Stimulated activated CD4-positive, alpha-beta T cell treated with anti-CD3 and anti-CD28 coated beads, Interleukin-1b, Interleukin-23, amount 100 ng/mL, for 48 hours (primary cell): ENCODE measurements at regions not wholly inside any gene's neighbourhood (a gene's known extent, or its start where the extent isn't known, plus 50 kb on each side); places are given as distances from the start of the nearest gene placed in this dataset.
"Not testable (repeated sequence)": the region's sequence is repeated elsewhere in the genome, so short reads cannot be mapped to it uniquely, and the experiment has no call there.

Experiments used
- DNase-seq: peaks from one replicate; pipeline ENCODE4 v3.0.0-alpha.2; 2020

- DNase-seq, result no peak
Measured at GRCh38 chr5:86075139-86075538, 542.6 kb upstream of the COX7C start.

GRCh38 chr5:86095092-86095491, 522.6 kb upstream of the COX7C start:
- DNase-seq, result no peak

GRCh38 chr5:86101966-86102365, 515.8 kb upstream of the COX7C start:
- DNase-seq, result no peak

GRCh38 chr5:86108825-86109224, 508.9 kb upstream of the COX7C start:
- DNase-seq, result no peak

GRCh38 chr5:86112249-86112648, 505.5 kb upstream of the COX7C start:
- no peak for DNase-seq

- DNase-seq, result no peak
Measured at GRCh38 chr5:86115164-86115563, 502.6 kb upstream of the COX7C start.

GRCh38 chr5:86118542-86118941, 499.2 kb upstream of the COX7C start:
- DNase-seq, result no peak

- DNase-seq, result no peak
Measured at GRCh38 chr5:86124333-86124732, 493.4 kb upstream of the COX7C start.

- no peak for DNase-seq
Measured at GRCh38 chr5:86125731-86126601, 491.8 kb upstream of the COX7C start.

GRCh38 chr5:86127696-86128095, 490.0 kb upstream of the COX7C start:
- no peak for DNase-seq

GRCh38 chr5:86129009-86129408, 488.7 kb upstream of the COX7C start:
- no peak for DNase-seq

- no peak for DNase-seq
Measured at GRCh38 chr5:86137297-86137696, 480.4 kb upstream of the COX7C start.

- DNase-seq, result no peak
Measured at GRCh38 chr5:86143837-86144236, 473.9 kb upstream of the COX7C start.

GRCh38 chr5:86152988-86153560, 464.7 kb upstream of the COX7C start:
- DNase-seq, result no peak

- DNase-seq, result no peak
Measured at GRCh38 chr5:86155796-86156195, 461.9 kb upstream of the COX7C start.

- DNase-seq, result no peak
Measured at GRCh38 chr5:86170194-86170593, 447.5 kb upstream of the COX7C start.

- DNase-seq, result peak; percentile 3
Measured at GRCh38 chr5:86175224-86175623, 442.5 kb upstream of the COX7C start.

GRCh38 chr5:86199287-86199686, 418.5 kb upstream of the COX7C start:
- DNase-seq, result no peak

- no peak for DNase-seq
Measured at GRCh38 chr5:86228147-86228546, 389.6 kb upstream of the COX7C start.

GRCh38 chr5:86232246-86232645, 385.5 kb upstream of the COX7C start:
- DNase-seq, result no peak

GRCh38 chr5:86244153-86244552, 373.6 kb upstream of the COX7C start:
- DNase-seq, result no peak

GRCh38 chr5:86257871-86258270, 359.9 kb upstream of the COX7C start:
- no peak for DNase-seq

- DNase-seq, result not testable (repeated sequence)
Measured at GRCh38 chr5:86284400-86285190, 333.1 kb upstream of the COX7C start.

GRCh38 chr5:86287437-86287836, 330.3 kb upstream of the COX7C start:
- DNase-seq, result not testable (repeated sequence)
